ENCODE measurements at regions not wholly inside any gene's neighbourhood (a gene's known extent, or its start where the extent isn't known, plus 50 kb on each side); places are given as distances from the start of the nearest gene placed in this dataset.

DNA sequence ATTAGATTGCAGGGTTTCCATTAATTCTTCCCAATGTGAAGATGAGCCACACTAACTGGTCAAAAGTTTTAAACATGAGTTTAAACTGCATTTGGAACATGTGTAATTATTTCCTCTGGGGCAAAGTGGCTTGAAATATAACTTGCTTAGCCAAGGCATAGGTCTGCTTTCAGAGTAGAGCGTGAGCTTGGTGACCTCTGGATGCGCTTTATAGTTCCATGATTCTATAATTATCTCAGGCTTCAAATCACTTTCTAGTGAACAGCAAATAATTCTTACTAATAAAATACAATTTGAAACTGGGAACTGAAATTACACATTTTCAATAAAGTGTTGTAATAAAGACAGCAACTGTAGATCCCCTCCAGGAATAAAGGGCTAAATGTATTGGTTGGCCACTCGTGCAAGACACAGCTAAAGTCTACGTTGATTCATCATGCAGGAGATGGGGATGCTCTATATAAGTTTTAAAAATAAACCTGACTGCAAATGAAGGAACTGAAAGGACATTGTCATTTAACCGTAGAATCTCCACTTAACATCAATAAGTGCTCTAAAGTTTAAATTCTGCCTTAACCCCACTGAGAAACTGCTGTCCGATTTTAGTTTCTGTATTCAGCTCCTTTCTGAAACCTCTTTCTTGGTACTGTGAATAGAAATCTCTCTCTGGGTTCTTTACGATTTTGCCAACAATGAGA lies 460.0 kb downstream of the PSAT1 start:
- Histone ChIP-seq H3K36me3 (ENCODE audit: control insufficient read depth, insufficient read depth, low read length) (no peaks in the 10 kb centered on the region), H3K9me3 (ENCODE audit: control insufficient read depth, low read length) (no peaks in the 10 kb centered on the region), H3K27me3 (replicated peaks; ENCODE audit: control insufficient read depth, insufficient read depth, low read length, poor library complexity, severe bottlenecking) (no peaks in the 10 kb centered on the region), H3K4me1 (ENCODE audit: control insufficient read depth, insufficient read depth, low read length, poor library complexity, severe bottlenecking) (no peaks in the 10 kb centered on the region), H3K27ac (ENCODE audit: insufficient read depth, low read length, poor library complexity, severe bottlenecking) (no peak overlapping the region), H3K4me3 (ENCODE audit: insufficient read depth, low read depth, low read length, poor library complexity, severe bottlenecking) (no peak overlapping the region)
- no peak for DNase-seq

DNA sequence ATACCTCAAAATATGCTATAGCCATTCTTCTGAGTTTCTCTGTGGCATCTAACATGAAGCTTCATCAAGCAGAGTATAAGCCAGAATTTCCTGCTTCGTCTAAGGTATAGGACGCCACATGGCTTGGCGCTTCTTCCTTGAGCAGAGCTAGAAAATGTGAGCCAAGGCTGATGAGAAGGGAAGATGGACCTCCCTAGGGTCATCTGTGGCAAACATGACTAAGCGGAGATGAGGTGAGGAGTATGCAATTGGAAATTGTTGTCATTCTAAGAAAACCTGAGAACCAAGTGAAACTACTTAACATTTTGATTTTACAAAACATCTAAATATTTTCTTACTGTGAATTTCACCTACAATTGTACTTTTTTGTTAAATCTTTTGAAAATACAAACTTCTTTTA lies 466.5 kb downstream of the PSAT1 start:
- Histone ChIP-seq H3K4me3 (ENCODE audit: insufficient read depth, low read depth, low read length, poor library complexity, severe bottlenecking) (no peak overlapping the region), H3K9me3 (ENCODE audit: control insufficient read depth, low read length) (no peaks in the 10 kb centered on the region), H3K27ac (ENCODE audit: insufficient read depth, low read length, poor library complexity, severe bottlenecking) (no peak overlapping the region), H3K36me3 (ENCODE audit: control insufficient read depth, insufficient read depth, low read length) (no peaks in the 10 kb centered on the region), H3K27me3 (replicated peaks; ENCODE audit: control insufficient read depth, insufficient read depth, low read length, poor library complexity, severe bottlenecking) (no peaks in the 10 kb centered on the region), H3K4me1 (ENCODE audit: control insufficient read depth, insufficient read depth, low read length, poor library complexity, severe bottlenecking) (no peaks in the 10 kb centered on the region)
- DNase-seq = no peak

- Histone ChIP-seq H3K36me3 (ENCODE audit: control insufficient read depth, insufficient read depth, low read length) (no peaks in the 10 kb centered on the region), H3K4me1 (ENCODE audit: control insufficient read depth, insufficient read depth, low read length, poor library complexity, severe bottlenecking) (no peaks in the 10 kb centered on the region), H3K9me3 (ENCODE audit: control insufficient read depth, low read length) (no peaks in the 10 kb centered on the region), H3K27ac (ENCODE audit: insufficient read depth, low read length, poor library complexity, severe bottlenecking) (no peak overlapping the region), H3K27me3 (replicated peaks; ENCODE audit: control insufficient read depth, insufficient read depth, low read length, poor library complexity, severe bottlenecking) (no peaks in the 10 kb centered on the region), H3K4me3 (ENCODE audit: insufficient read depth, low read depth, low read length, poor library complexity, severe bottlenecking) (no peak overlapping the region)
- no peak for DNase-seq
Measured at GRCh38 chr9:78765861-78766260, 468.9 kb downstream of the PSAT1 start.

- no peak overlapping the region for H3K27ac ChIP-seq (ENCODE audit: insufficient read depth, low read length, poor library complexity, severe bottlenecking)
- H3K36me3 ChIP-seq (ENCODE audit: control insufficient read depth, insufficient read depth, low read length) = no peaks in the 10 kb centered on the region
- DNase-seq = no peak
- no peaks in the 10 kb centered on the region for H3K27me3 ChIP-seq (replicated peaks; ENCODE audit: control insufficient read depth, insufficient read depth, low read length, poor library complexity, severe bottlenecking)
- no peaks in the 10 kb centered on the region for H3K9me3 ChIP-seq (ENCODE audit: control insufficient read depth, low read length)
- H3K4me1 ChIP-seq (ENCODE audit: control insufficient read depth, insufficient read depth, low read length, poor library complexity, severe bottlenecking) = no peaks in the 10 kb centered on the region
- no peak overlapping the region for H3K4me3 ChIP-seq (ENCODE audit: insufficient read depth, low read depth, low read length, poor library complexity, severe bottlenecking)
Measured at GRCh38 chr9:78767490-78767889, 470.6 kb downstream of the PSAT1 start.

- no peak for DNase-seq
- no peaks in the 10 kb centered on the region for H3K4me1 ChIP-seq (ENCODE audit: control insufficient read depth, insufficient read depth, low read length, poor library complexity, severe bottlenecking)
- no peak overlapping the region for H3K4me3 ChIP-seq (ENCODE audit: insufficient read depth, low read depth, low read length, poor library complexity, severe bottlenecking)
- H3K36me3 ChIP-seq (ENCODE audit: control insufficient read depth, insufficient read depth, low read length) = no peaks in the 10 kb centered on the region
- no peaks in the 10 kb centered on the region for H3K9me3 ChIP-seq (ENCODE audit: control insufficient read depth, low read length)
- H3K27ac ChIP-seq (ENCODE audit: insufficient read depth, low read length, poor library complexity, severe bottlenecking) = no peak overlapping the region
- no peaks in the 10 kb centered on the region for H3K27me3 ChIP-seq (replicated peaks; ENCODE audit: control insufficient read depth, insufficient read depth, low read length, poor library complexity, severe bottlenecking)
Measured at GRCh38 chr9:78769690-78770089, 472.8 kb downstream of the PSAT1 start.

GRCh38 chr9:78775211-78775610 lies 478.3 kb downstream of the PSAT1 start:
- no peaks in the 10 kb centered on the region for H3K27me3 ChIP-seq (replicated peaks; ENCODE audit: control insufficient read depth, insufficient read depth, low read length, poor library complexity, severe bottlenecking)
- no peaks in the 10 kb centered on the region for H3K9me3 ChIP-seq (ENCODE audit: control insufficient read depth, low read length)
- DNase-seq = no peak
- no peaks in the 10 kb centered on the region for H3K4me1 ChIP-seq (ENCODE audit: control insufficient read depth, insufficient read depth, low read length, poor library complexity, severe bottlenecking)
- no peaks in the 10 kb centered on the region for H3K36me3 ChIP-seq (ENCODE audit: control insufficient read depth, insufficient read depth, low read length)
- H3K27ac ChIP-seq (ENCODE audit: insufficient read depth, low read length, poor library complexity, severe bottlenecking) = no peak overlapping the region
- no peak overlapping the region for H3K4me3 ChIP-seq (ENCODE audit: insufficient read depth, low read depth, low read length, poor library complexity, severe bottlenecking)

DNA sequence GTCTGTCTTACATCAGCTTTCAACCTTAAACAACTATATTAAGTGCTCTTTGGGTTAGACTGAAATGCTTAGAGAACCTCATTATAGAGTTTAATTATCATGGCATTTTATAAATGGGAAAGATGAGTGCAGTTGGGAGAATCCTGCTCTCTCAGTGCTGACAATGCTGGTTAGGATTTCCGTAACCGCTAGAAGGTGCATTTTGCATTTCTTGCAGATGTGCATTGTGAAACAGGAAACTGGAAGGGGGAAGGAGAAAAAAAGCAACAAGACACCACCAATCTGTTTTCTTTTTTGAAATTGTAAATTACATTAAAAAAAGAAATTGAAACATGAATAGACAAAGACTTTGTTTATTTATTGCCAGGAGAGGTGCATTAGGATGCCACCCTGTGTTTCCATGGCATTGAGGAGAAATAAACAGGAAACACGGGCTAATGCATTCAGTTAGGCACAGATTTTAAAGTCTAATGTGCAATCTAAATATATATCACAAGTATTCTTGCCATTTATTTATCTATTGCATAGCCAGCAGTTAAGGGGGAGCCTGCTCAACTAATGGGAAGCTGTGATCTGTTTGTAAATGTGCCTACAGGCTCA lies 478.9 kb downstream of the PSAT1 start:
- Histone ChIP-seq H3K4me1 (ENCODE audit: control insufficient read depth, insufficient read depth, low read length, poor library complexity, severe bottlenecking) (no peaks in the 10 kb centered on the region), H3K27ac (ENCODE audit: insufficient read depth, low read length, poor library complexity, severe bottlenecking) (no peak overlapping the region), H3K4me3 (ENCODE audit: insufficient read depth, low read depth, low read length, poor library complexity, severe bottlenecking) (no peak overlapping the region), H3K9me3 (ENCODE audit: control insufficient read depth, low read length) (no peaks in the 10 kb centered on the region), H3K36me3 (ENCODE audit: control insufficient read depth, insufficient read depth, low read length) (no peaks in the 10 kb centered on the region), H3K27me3 (replicated peaks; ENCODE audit: control insufficient read depth, insufficient read depth, low read length, poor library complexity, severe bottlenecking) (no peaks in the 10 kb centered on the region)
- no peak for DNase-seq

DNA sequence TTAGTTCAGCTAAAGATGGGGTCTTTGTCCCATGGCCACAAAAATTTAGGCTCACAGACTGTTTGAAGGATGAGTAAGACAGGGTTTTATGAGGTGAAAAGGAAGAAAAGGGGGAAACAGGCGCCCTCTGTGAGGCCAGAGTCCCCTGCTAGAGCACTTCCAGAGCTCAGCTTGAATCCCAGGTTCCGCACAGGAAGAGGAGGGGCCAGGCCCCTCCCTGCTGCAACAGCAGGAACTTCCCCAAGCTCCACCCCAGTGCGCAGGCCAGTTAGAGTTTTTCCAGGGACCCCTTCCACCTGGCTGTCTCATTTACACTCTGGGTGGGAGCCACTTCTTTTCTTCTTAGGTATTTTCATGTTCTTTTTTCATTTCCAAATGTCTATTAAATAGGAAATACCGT lies 480.8 kb downstream of the PSAT1 start:
- no peaks in the 10 kb centered on the region for H3K4me1 ChIP-seq (ENCODE audit: control insufficient read depth, insufficient read depth, low read length, poor library complexity, severe bottlenecking)
- no peaks in the 10 kb centered on the region for H3K36me3 ChIP-seq (ENCODE audit: control insufficient read depth, insufficient read depth, low read length)
- no peak overlapping the region for H3K27ac ChIP-seq (ENCODE audit: insufficient read depth, low read length, poor library complexity, severe bottlenecking)
- no peaks in the 10 kb centered on the region for H3K9me3 ChIP-seq (ENCODE audit: control insufficient read depth, low read length)
- H3K27me3 ChIP-seq (replicated peaks; ENCODE audit: control insufficient read depth, insufficient read depth, low read length, poor library complexity, severe bottlenecking) = no peaks in the 10 kb centered on the region
- H3K4me3 ChIP-seq (ENCODE audit: insufficient read depth, low read depth, low read length, poor library complexity, severe bottlenecking) = no peak overlapping the region
- no peak for DNase-seq

- Histone ChIP-seq H3K27me3 (replicated peaks; ENCODE audit: control insufficient read depth, insufficient read depth, low read length, poor library complexity, severe bottlenecking) (no peaks in the 10 kb centered on the region), H3K9me3 (ENCODE audit: control insufficient read depth, low read length) (no peaks in the 10 kb centered on the region), H3K36me3 (ENCODE audit: control insufficient read depth, insufficient read depth, low read length) (no peaks in the 10 kb centered on the region), H3K4me1 (ENCODE audit: control insufficient read depth, insufficient read depth, low read length, poor library complexity, severe bottlenecking) (no peaks in the 10 kb centered on the region), H3K27ac (ENCODE audit: insufficient read depth, low read length, poor library complexity, severe bottlenecking) (no peak overlapping the region), H3K4me3 (ENCODE audit: insufficient read depth, low read depth, low read length, poor library complexity, severe bottlenecking) (no peak overlapping the region)
- no peak for DNase-seq
Measured at GRCh38 chr9:78778318-78778717, 481.4 kb downstream of the PSAT1 start.

DNA sequence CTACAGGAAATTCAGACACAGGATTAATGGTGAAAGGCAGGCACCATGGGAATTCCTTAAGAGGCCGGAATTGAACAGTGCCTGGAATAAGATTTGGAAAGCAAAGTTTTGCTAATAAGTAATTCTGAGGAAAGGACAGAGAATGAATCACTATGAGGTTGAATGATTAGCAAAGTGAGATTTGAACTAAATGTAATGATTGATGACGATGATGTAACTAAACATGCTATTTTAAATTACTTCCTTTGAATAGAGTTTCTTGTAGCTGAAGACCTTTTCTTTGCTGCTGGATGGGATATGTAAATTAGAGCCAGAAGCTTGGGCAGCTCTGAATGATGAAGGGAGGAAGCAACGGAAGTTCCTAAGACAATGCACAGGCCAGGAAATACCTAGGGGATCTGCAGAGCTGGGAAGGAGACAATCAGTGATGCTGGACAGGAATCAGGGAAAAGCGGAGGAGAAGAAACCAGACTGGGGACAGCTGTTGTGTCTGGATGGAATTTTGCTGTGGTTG lies 482.0 kb downstream of the PSAT1 start:
- Histone ChIP-seq H3K4me1 (ENCODE audit: control insufficient read depth, insufficient read depth, low read length, poor library complexity, severe bottlenecking) (no peaks in the 10 kb centered on the region), H3K9me3 (ENCODE audit: control insufficient read depth, low read length) (no peaks in the 10 kb centered on the region), H3K27me3 (replicated peaks; ENCODE audit: control insufficient read depth, insufficient read depth, low read length, poor library complexity, severe bottlenecking) (no peaks in the 10 kb centered on the region), H3K27ac (ENCODE audit: insufficient read depth, low read length, poor library complexity, severe bottlenecking) (no peak overlapping the region), H3K4me3 (ENCODE audit: insufficient read depth, low read depth, low read length, poor library complexity, severe bottlenecking) (no peak overlapping the region), H3K36me3 (ENCODE audit: control insufficient read depth, insufficient read depth, low read length) (no peaks in the 10 kb centered on the region)
- no peak for DNase-seq
